Endothelial cell of umbilical vein (primary cell): ENCODE measurements at regions not wholly inside any gene's neighbourhood (a gene's known extent, or its start where the extent isn't known, plus 50 kb on each side); places are given as distances from the start of the nearest gene placed in this dataset.

ENCODE experiments used
- BruUV-seq: library from RNA; stranded (reverse); fragments of 400-500 nt; replicated peaks from 2 replicates; lab custom pipeline; 2021; lab: Mats Ljungman, UMichigan
- CTCF ChIA-PET: fragments of 300-600, 350-600 bp; sonication (Branson Sonifier 250); formaldehyde crosslinking; loops from one replicate; lab custom pipeline; 2021; ENCODE audit warnings: antibody characterized with exemption, inconsistent platforms; lab: Charles Lee
- POLR2A ChIA-PET: fragments of 300-600, 350-600 bp; sonication (Branson Sonifier 250); formaldehyde crosslinking; loops from one replicate; lab custom pipeline; 2021; ENCODE audit warnings: antibody characterized with exemption, inconsistent platforms; lab: Charles Lee
- DNase-seq: peaks from one replicate; pipeline ENCODE4 v3.0.0-alpha.2; 2011; ENCODE audit warnings: low read depth, low spot score
- FAIRE-seq: peaks from 2 replicates; lab custom pipeline; 2011; peaks lifted over from hg19 to GRCh38; lab: Jason Lieb, UNC
- H2AFZ ChIP-seq: 2 replicates; pipeline ENCODE4 v1.6.0; 2012; ENCODE audit warnings: low read depth, low read length, control low read depth, inconsistent platforms
- H3K27ac ChIP-seq: 2 replicates; pipeline ENCODE4 v1.5.1; 2011; ENCODE audit warnings: low read depth, mild to moderate bottlenecking, control low read depth, low read length, moderate library complexity; ENCODE audit not compliant: insufficient read depth
- H3K27me3 ChIP-seq, 2 experiments: 2 replicates each; pipeline versions ENCODE4 v1.6.0 to v1.6.1; 2011; ENCODE audit warnings: low read length in 2 of 2, mixed read lengths in 1 of 2; ENCODE audit not compliant: control insufficient read depth in 2 of 2, insufficient read depth in 2 of 2
- H3K36me3 ChIP-seq, 2 experiments: 2 replicates in 1 of 2; 3 replicates in 1 of 2; pipeline ENCODE4 v1.5.1; 2011; ENCODE audit warnings: low read length in 2 of 2, mild to moderate bottlenecking in 1 of 2, moderate library complexity in 1 of 2; ENCODE audit not compliant: control insufficient read depth in 2 of 2, insufficient read depth in 2 of 2; ENCODE audit errors: extremely low read depth in 1 of 2
- H3K4me1 ChIP-seq: 3 replicates; pipeline ENCODE4 v1.5.1; 2011; ENCODE audit warnings: mild to moderate bottlenecking, low read length; ENCODE audit not compliant: control insufficient read depth, insufficient read depth; ENCODE audit errors: extremely low read depth
- H3K4me2 ChIP-seq: 2 replicates; pipeline ENCODE4 v1.6.1; 2011; ENCODE audit warnings: low read length, control low read depth, mixed read lengths; ENCODE audit not compliant: insufficient read depth
- H3K4me3 ChIP-seq, 3 experiments: fragments of 200-600 bp in 1 of 3; sonication (generic), shearing (Covaris generic) in 1 of 3; replicated peaks in 1 of 3; 2 replicates each; pipeline ENCODE4 v1.5.1; 2011 to 2016; ENCODE audit warnings: control low read depth in 3 of 3, low read length in 3 of 3, mild to moderate bottlenecking in 2 of 3, inconsistent platforms in 1 of 3, low read depth in 1 of 3, moderate library complexity in 1 of 3; ENCODE audit not compliant: insufficient read depth in 1 of 3
- H3K79me2 ChIP-seq: 2 replicates; pipeline ENCODE4 v1.6.0; 2012; ENCODE audit warnings: low read length, inconsistent platforms; ENCODE audit not compliant: control insufficient read depth, insufficient read depth
- H3K9ac ChIP-seq: replicated peaks from 2 replicates; pipeline ENCODE3; 2011; ENCODE audit warnings: low read length, control low read depth; ENCODE audit not compliant: insufficient read depth; ENCODE audit errors: extremely low read depth
- H3K9me1 ChIP-seq: replicated peaks from 3 replicates; pipeline ENCODE4 v1.6.0; 2011; ENCODE audit warnings: mild to moderate bottlenecking, low read length; ENCODE audit not compliant: control insufficient read depth, insufficient read depth; ENCODE audit errors: extremely low read depth
- H3K9me3 ChIP-seq: replicated peaks from 2 replicates; pipeline ENCODE4 v1.5.1; 2012; ENCODE audit warnings: low read length, inconsistent platforms; ENCODE audit not compliant: control insufficient read depth, insufficient read depth
- H4K20me1 ChIP-seq: replicated peaks from 2 replicates; pipeline ENCODE3; 2011; ENCODE audit warnings: mild to moderate bottlenecking, low read length; ENCODE audit not compliant: control insufficient read depth, insufficient read depth; ENCODE audit errors: extremely low read depth
- CTCF ChIP-seq, 2 donors: IDR thresholded peaks; 1 replicate in 1 of 2; 2 replicates in 1 of 2; pipeline ENCODE4 v1.5.1; 2011; ENCODE audit warnings: low read length in 2 of 2, mild to moderate bottlenecking in 2 of 2, moderate library complexity in 2 of 2, control low read depth in 1 of 2, inconsistent platforms in 1 of 2, low read depth in 1 of 2; ENCODE audit not compliant: insufficient read depth in 1 of 2; ENCODE audit errors: extremely low read depth in 1 of 2
- EZH2 ChIP-seq: IDR thresholded peaks from 2 replicates; pipeline ENCODE4 v1.6.1; 2012; ENCODE audit warnings: borderline replicate concordance, low read depth, mild to moderate bottlenecking, moderate library complexity, low read length, inconsistent platforms; ENCODE audit not compliant: severe bottlenecking
- FOS ChIP-seq: IDR thresholded peaks from 2 replicates; pipeline ENCODE4 v1.6.1; 2011; ENCODE audit warnings: mild to moderate bottlenecking, low read length, moderate library complexity, borderline replicate concordance; ENCODE audit not compliant: insufficient read depth
- GATA2 ChIP-seq: IDR thresholded peaks from 2 replicates; pipeline ENCODE4 v1.7.0; 2011; ENCODE audit warnings: low read depth, mild to moderate bottlenecking, moderate library complexity, mixed read lengths, low read length; ENCODE audit not compliant: insufficient read length, insufficient read depth
- JUN ChIP-seq: IDR thresholded peaks from 2 replicates; pipeline ENCODE4 v1.6.1; 2011; ENCODE audit warnings: borderline replicate concordance, low read depth; ENCODE audit not compliant: insufficient read length, insufficient read depth
- MAX ChIP-seq: IDR thresholded peaks from 2 replicates; pipeline ENCODE4 v1.6.1; 2011; ENCODE audit not compliant: insufficient read depth, insufficient read length
- MYC ChIP-seq: IDR thresholded peaks from one replicate; pipeline ENCODE4 v1.6.1; 2011; ENCODE audit warnings: mild to moderate bottlenecking, low read depth, low read length
- POLR2A ChIP-seq: IDR thresholded peaks from 2 replicates; pipeline ENCODE4 v1.6.1; 2012; ENCODE audit warnings: low read depth, mild to moderate bottlenecking, control low read depth, low read length
- POLR2AphosphoS5 ChIP-seq: IDR thresholded peaks from 2 replicates; pipeline ENCODE4 v1.6.1; 2012; ENCODE audit warnings: low read depth, mild to moderate bottlenecking, control low read depth, low read length, moderate library complexity; ENCODE audit not compliant: insufficient read depth
- dilution Hi-C: fragments of 300-500 bp; cut with MboI; formaldehyde crosslinking; loops from one replicate; pipeline ENCODE4 v1.15.0; 2019; ENCODE audit warnings: low sequenced_read_pairs; ENCODE audit not compliant: extremely low pct_ligation_motif_present
- intact Hi-C: fragments of 100-400 bp; cut with micrococcal nuclease; formaldehyde crosslinking; loops from one replicate; pipeline ENCODE4 v1.10.0; 2022

DNA sequence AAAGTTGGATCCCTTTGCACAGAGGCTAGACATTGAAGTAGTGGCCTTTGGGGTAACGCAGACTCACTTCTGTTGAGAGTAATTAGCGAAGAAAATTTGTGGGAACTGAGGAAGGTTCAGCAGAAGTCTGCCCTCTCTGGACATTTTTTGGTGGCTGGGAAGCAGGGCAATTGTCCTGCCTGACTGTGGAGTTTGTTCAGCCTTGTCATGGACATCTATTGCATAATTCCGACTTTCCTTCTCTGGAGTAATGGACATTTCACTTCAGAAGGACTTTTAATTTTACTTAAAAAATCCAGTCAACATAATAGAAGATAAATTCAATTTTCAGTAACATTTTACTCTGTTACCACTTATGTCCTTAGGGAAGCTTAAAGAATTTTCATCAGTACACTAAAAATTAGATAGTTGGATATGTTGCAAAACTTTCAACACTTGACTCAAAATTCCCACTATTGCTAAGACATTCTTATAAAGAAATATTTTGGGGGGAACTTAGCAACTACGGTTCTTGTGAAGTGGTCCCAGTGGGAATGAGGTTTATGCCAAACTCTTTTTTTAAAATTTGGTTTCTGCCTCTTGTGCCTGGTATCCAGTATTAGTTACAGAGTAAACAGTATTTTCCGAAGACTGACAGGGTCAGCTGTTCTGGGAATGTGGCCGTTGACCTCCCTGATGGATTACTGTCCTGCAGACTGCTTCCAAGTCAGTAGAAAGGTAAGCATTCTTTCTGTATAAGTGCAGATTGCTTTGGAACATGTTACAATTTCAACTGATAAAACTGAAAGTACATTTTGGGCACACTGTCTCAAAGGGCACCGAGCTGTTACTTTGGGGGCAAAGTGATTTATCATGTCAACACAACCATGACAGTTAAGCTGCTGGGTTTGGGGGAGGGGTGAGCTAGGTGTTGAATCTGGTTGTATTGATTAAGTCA, 100.6 kb upstream of the MLIP start:
- Histone ChIP-seq H3K79me2 (no peaks in the 10 kb centered on the region), H4K20me1 (no peaks in the 10 kb centered on the region), H2AFZ (no peak overlapping the region), H3K4me3 (no peak overlapping the region), H3K9me1 (no peaks in the 10 kb centered on the region), H3K9me3 (no peaks in the 10 kb centered on the region), H3K9ac (no peak overlapping the region), H3K27me3 (no peaks in the 10 kb centered on the region), H3K4me1 (no peaks in the 10 kb centered on the region), H3K27ac (no peak overlapping the region), H3K36me3 (no peaks in the 10 kb centered on the region), H3K4me2 (no peak overlapping the region)
- FAIRE-seq (no peak), DNase-seq (no peak)
- TF ChIP-seq POLR2AphosphoS5 (no peak), MYC (no peak), MAX (no peak), EZH2 (no peak), FOS (no peak), JUN (no peak), POLR2A (no peak), GATA2 (no peak), CTCF (IDR thresholded peaks at IDR 0.05; ENCODE audit: extremely low read depth in 1 of 2, insufficient read depth in 1 of 2, low read depth in 1 of 2, low read length in 2 of 2) (no peak)
- POLR2A ChIA-PET = no interaction called here
- CTCF ChIA-PET = interaction anchor here (1.0 kb wide), 1 partner anchor 15 kb away, joined by 3 read pairs; no protein-coding TSS in a partner anchor
- BruUV-seq = no TSS peak
- dilution Hi-C loops (no loop called here), intact Hi-C loops (no loop called here)
